ENCODE measurements at regions not wholly inside any gene's neighbourhood (a gene's known extent, or its start where the extent isn't known, plus 50 kb on each side); places are given as distances from the start of the nearest gene placed in this dataset.

- TF ChIP-seq EZH2 (IDR thresholded peaks at IDR 0.05; ENCODE audit: borderline replicate concordance, insufficient read depth, low read depth, low read length, poor library complexity, severe bottlenecking) (no peak), CTCF (IDR thresholded peaks at IDR 0.05) (no peak)
These were observed 76.5 kb upstream of the ARID5B start for GRCh38 chr10:61825001-61825400.
